HG02943 (cell line): ENCODE measurements at regions not wholly inside any gene's neighbourhood (a gene's known extent, or its start where the extent isn't known, plus 50 kb on each side); places are given as distances from the start of the nearest gene placed in this dataset.
"Not testable (repeated sequence)": the region's sequence is repeated elsewhere in the genome, so short reads cannot be mapped to it uniquely, and the experiment has no call there.

Experiments
- ATAC-seq: cut with Tn5 transposase; IDR thresholded peaks from one replicate; pipeline ENCODE4 v1.9.1; 2021; ENCODE audit warnings: mild to moderate bottlenecking, low read depth, moderate library complexity; ENCODE audit not compliant: unreplicated experiment

GRCh38 chr7:10325395-10325794 lies 648.3 kb upstream of the PHF14 start:
- ATAC-seq = no peak

DNA sequence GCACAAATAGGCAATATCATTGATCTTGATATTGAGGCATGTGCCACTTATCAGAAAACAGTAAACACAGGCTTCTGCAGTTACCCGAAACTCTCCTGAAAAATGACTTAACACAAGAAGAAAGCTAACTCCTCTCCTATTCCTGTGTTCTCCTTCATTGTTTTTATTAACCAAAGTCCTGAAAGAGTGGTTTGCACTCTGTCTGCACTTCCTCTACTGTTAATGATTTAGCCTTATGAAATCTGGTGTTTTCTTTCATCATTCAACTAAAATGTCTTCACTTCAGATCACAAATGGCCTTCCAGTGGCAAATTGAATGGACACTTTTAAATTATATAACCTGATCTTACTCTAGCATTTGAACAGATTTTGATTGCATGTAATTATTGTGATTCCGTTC lies 630.6 kb upstream of the PHF14 start:
- no peak for ATAC-seq

DNA sequence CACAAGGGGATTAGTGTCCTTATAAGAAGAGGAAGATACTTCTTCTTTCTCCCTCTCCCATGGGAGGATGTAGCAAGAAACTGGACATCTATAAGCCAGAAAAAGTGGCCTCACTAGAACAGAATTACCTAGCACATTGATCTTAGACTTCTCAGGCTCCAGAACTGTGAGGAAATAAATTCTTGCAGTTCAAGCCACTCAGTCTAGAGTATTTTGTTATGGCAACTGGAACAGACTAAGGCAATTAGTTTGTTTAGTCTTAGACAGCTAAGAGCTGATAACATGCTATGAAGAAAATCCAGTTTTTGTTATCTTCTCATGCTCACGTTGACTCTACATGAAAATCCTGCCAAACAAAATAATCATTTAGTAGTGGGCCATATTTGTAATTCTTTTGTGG lies 627.6 kb upstream of the PHF14 start:
- no peak for ATAC-seq

- no peak for ATAC-seq
These were observed 617.9 kb upstream of the PHF14 start for GRCh38 chr7:10355816-10356215.

DNA sequence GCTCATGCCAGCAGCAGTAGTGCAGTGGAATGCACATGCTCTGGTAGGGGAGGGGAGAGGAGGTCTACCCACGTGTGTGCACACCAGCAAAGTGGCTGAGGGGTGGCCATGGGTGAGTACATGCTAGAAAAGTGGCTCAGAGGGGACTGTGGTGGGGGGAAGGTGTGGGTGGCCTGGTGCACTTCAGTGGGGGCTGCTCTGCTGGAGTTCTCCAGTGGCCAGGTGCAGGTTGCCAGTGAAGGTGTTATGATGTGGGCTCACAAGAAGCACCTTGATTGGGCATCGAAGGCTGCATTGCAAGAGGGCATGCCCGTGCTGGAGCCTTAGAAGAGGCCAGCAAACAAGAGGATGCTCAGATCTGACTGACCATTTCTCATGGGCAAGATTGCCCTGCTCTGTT lies 613.6 kb upstream of the PHF14 start:
- no peak for ATAC-seq

GRCh38 chr7:10401793-10402192 lies 571.9 kb upstream of the PHF14 start:
- ATAC-seq = no peak

GRCh38 chr7:10412422-10413019 lies 561.2 kb upstream of the PHF14 start:
- no peak for ATAC-seq

DNA sequence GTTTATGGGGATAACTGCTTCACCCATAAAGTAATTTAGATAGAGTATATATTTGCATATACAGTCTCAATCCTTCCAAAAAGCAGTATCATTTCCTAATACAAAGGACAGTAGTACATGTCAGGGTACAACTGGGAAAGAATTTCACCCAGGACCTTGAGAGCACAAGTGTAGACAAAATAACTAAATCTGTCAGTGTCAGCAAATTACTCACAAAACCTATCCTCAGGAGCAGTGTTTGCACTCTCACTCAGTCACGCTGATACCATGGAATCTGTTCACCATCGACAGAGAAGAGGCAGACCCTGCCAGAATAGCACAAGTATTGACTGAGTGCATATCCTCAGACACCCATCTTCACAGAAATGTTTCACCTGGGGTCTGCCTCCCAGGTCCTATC lies 554.7 kb upstream of the PHF14 start:
- no peak for ATAC-seq

DNA sequence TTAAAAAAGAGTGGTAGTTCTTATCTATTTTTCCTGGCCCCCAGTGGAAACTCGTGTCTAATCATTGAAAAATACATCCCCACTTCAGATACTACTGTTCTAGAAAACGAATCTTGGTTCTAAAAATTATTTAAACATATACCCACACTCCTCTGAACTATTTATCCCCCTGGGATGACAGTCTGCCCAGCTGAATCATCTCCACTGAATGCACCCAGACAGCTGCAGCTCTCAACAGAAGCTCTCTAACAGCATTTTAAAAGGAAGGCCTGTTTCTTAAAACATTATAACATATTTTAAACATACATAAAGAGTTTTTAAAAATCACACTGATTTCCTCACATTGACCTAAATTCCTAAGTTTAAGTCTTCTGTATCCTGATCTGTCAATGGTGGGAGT lies 544.6 kb upstream of the PHF14 start:
- ATAC-seq = no peak

GRCh38 chr7:10429511-10429910 lies 544.2 kb upstream of the PHF14 start:
- no peak for ATAC-seq

DNA sequence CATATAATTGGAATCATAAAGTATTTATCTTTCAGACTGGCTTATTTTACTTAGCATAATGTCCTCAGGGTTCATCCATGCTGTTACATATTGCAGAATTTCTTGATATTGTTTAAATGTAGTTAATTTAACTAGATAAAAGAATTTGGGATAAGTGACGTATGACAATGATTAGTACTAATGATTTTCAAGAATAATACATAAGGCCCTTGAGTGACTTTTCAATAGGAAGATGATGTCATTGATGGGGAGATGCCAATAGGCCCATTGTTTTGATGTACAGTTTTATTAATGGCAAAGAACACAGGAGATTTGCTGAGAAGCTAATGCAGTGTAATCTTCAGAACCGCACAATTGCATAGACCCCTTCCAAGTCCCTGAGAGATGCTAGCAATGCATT lies 537.4 kb upstream of the PHF14 start:
- no peak for ATAC-seq

- ATAC-seq = no peak
These were observed 534.6 kb upstream of the PHF14 start for GRCh38 chr7:10439027-10439426.

GRCh38 chr7:10455936-10456335 lies 517.7 kb upstream of the PHF14 start:
- ATAC-seq = no peak

DNA sequence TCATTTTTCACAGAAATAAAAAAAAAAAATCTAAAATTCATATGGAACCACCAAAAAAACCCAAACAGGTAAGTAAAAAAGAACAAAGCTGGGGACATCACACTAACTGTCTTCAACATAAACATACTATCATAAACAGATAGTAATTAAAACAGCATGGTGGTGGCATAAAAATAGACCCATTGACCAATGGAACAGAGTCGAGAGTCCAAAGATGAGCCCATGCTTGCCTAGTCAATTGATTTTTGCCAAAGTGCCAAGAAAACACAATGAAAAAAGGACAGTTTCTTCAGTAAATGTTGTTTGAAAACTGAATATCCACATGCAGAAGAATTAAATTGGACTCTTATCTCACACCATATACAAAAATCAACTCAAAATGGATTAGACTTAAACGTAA lies 513.2 kb upstream of the PHF14 start:
- ATAC-seq = no peak

DNA sequence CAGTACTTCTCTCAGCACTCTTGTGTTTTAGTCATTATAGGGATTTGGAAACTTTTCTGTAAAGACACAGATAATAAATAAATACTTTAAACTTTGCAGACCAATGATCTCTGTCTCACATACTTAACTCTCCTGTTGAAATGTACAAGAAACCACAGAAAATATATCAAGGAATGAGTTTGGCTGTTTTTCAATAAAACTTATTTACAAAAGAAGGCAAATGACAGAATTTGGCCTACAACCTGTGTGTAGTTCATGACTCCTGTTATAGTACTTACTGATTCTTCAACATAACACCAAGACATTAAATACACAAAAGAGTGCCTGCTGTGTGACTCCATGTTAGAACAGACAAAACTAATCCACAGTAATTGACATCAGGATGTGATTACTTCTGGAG lies 510.0 kb upstream of the PHF14 start:
- ATAC-seq = no peak

- not testable (repeated sequence) for ATAC-seq
These were observed 508.1 kb upstream of the PHF14 start for GRCh38 chr7:10465536-10465935.

DNA sequence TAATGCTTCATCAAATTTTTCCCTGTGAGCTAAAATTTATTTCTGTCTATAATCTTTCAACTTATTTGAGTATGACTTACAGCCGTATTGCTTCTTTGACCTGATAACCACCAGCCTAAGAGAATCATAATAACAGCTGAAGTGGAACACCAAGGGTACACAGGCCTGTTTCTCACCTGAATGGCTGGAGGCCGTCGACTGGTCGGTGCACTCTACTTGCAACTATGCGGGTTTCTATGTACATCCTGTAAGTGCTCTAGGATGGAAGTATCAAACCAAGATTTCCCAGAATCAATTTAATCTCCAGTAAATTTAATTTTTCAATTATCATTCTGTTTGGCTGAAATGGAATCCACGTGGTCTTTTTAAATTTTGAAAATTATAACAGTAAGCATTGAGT lies 504.8 kb upstream of the PHF14 start:
- no peak for ATAC-seq

- no peak for ATAC-seq
These were observed 504.2 kb upstream of the PHF14 start for GRCh38 chr7:10469476-10469875.

DNA sequence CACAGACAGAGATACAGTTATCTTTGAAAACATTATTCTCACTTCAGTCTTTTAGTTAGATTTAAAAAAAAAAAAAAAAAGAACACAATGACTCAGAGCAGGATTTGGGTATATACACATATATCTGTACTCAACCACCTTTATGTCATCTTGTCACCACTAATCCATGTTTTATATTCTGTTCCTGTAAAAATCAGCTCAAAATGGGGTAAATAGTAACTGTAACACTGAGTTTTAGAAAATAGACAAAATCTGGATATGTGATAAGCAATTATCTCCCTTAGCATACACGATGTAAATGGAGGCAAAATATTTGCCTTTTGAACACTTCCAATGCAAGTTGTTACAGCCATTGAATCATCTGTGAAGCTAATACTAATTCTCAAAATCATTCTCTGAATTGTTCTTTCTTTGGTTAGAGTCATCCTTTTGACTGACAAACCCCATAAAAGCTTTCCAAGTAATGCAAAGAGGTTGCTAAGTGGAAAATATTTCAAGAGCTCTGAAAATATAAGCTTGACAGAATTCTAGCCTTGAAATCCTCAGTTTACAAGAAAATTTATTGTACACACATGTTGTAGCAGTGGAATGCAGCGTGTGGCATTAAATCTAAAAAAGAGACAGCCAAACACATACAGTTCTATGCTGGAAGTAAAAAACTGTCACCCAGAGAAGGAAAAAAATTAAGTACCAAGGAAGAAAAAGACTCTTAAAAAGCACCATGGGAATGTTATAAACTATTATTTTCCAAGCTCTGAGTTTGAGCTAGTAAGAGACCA lies 502.2 kb upstream of the PHF14 start:
- no peak for ATAC-seq

- no peak for ATAC-seq
These were observed 501.6 kb upstream of the PHF14 start for GRCh38 chr7:10472115-10472514.

DNA sequence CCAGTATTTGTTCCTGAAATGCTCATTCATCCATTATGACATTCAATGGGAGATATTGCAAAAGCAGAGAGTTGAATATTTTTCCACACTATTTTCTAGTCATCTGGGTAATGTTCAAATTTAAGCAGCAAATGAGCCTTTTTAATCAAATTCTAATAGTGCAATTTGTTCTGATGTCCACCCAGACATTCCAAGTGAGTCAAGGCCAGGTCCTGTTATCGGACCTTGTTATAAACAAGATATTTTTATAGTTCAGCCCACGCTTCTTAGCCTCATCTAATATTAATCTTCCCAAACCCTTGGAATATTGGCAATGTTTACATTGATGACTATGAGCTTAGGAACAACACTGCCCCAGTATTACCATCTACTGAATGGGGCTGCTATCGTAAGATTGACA lies 500.1 kb upstream of the PHF14 start:
- no peak for ATAC-seq

DNA sequence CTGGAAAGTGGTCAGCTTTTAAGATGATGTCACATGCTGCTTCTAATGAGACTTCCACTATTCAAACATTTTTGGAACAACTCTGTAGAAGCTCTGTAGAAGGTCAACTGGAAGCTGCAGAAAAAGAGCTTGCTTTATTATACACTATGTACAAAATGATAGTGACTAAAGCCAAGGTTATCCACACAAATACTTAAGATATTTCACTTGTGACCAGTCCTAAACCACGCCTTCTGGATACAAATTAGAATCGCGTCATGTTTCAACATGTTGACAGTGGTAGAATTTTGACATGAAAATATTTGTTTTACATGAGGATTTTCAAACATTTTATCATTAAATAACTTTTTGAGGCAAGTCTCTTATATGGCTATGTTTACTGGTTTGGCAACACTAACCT lies 499.6 kb upstream of the PHF14 start:
- ATAC-seq = no peak
